ENCODE measurements at regions not wholly inside any gene's neighbourhood (a gene's known extent, or its start where the extent isn't known, plus 50 kb on each side); places are given as distances from the start of the nearest gene placed in this dataset.

DNA sequence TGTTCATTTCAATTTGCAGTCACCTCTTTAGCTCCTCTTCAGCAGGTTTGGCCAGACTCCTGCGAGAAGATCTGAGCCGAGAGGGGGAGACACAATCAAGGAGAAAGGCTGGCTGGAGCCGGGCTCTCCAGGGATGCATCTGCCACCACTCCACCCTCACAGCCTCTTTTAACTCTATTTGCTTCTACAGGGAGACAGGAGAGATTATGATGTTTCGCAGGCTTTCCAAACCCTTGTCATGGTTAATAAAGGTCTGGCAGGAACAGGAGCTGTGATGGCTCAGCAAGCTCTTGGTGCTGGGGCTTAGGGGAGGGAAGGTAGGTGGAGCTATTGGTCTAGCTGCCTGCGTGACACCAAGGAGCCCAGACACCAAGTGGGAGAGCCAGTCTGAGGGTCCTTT lies 448.1 kb upstream of the PODXL start:
- TF ChIP-seq, protein P1, sequence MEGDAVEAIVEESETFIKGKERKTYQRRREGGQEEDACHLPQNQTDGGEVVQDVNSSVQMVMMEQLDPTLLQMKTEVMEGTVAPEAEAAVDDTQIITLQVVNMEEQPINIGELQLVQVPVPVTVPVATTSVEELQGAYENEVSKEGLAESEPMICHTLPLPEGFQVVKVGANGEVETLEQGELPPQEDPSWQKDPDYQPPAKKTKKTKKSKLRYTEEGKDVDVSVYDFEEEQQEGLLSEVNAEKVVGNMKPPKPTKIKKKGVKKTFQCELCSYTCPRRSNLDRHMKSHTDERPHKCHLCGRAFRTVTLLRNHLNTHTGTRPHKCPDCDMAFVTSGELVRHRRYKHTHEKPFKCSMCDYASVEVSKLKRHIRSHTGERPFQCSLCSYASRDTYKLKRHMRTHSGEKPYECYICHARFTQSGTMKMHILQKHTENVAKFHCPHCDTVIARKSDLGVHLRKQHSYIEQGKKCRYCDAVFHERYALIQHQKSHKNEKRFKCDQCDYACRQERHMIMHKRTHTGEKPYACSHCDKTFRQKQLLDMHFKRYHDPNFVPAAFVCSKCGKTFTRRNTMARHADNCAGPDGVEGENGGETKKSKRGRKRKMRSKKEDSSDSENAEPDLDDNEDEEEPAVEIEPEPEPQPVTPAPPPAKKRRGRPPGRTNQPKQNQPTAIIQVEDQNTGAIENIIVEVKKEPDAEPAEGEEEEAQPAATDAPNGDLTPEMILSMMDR (conservative IDR thresholded peaks at IDR 0.05) = peak; percentile 52; the same call in 1 of the 2 replicates
- TF ChIP-seq EZH2 (IDR thresholded peaks at IDR 0.05; ENCODE audit: low read depth) = no peak
